Activated T-cell treated with anti-CD3 and anti-CD28 coated beads, Interleukin-2, amount 50 U/mL, for 24 hours (primary cell): ENCODE measurements at regions not wholly inside any gene's neighbourhood (a gene's known extent, or its start where the extent isn't known, plus 50 kb on each side); places are given as distances from the start of the nearest gene placed in this dataset.

Experiments
- DNase-seq: peaks from one replicate; pipeline ENCODE4 v3.0.0-alpha.2; 2020
- H3K27ac Mint-ChIP-seq: 2 replicates; pipeline ENCODE4 v1.8.0; 2020; ENCODE audit warnings: mild to moderate bottlenecking, mixed read lengths
- H3K27me3 Mint-ChIP-seq: 2 replicates; pipeline ENCODE4 v1.8.0; 2020; ENCODE audit warnings: mixed read lengths
- H3K36me3 Mint-ChIP-seq: 2 replicates; pipeline ENCODE4 v1.8.0; 2020; ENCODE audit warnings: low read depth, mixed read lengths
- H3K4me1 Mint-ChIP-seq: 2 replicates; pipeline ENCODE4 v1.8.0; 2020; ENCODE audit warnings: low read depth, mixed read lengths
- H3K4me3 Mint-ChIP-seq: 2 replicates; pipeline ENCODE4 v1.8.0; 2020; ENCODE audit warnings: mild to moderate bottlenecking, moderate library complexity, mixed read lengths
- H3K9me3 Mint-ChIP-seq: 2 replicates; pipeline ENCODE4 v1.8.0; 2020; ENCODE audit warnings: mixed read lengths

- H3K27ac Mint-ChIP-seq, result peak overlapping the region; percentile 54
- DNase-seq, result no peak
- no peaks in the 10 kb centered on the region for H3K36me3 Mint-ChIP-seq
- peaks cover 16% of the 10 kb centered on the region for H3K4me1 Mint-ChIP-seq
- H3K9me3 Mint-ChIP-seq, result peaks cover 10% of the 10 kb centered on the region
- no peaks in the 10 kb centered on the region for H3K27me3 Mint-ChIP-seq
- H3K4me3 Mint-ChIP-seq, result no peak overlapping the region
Measured at GRCh38 chr1:193806079-193807048, 620.0 kb upstream of the B3GALT2 start.

DNA sequence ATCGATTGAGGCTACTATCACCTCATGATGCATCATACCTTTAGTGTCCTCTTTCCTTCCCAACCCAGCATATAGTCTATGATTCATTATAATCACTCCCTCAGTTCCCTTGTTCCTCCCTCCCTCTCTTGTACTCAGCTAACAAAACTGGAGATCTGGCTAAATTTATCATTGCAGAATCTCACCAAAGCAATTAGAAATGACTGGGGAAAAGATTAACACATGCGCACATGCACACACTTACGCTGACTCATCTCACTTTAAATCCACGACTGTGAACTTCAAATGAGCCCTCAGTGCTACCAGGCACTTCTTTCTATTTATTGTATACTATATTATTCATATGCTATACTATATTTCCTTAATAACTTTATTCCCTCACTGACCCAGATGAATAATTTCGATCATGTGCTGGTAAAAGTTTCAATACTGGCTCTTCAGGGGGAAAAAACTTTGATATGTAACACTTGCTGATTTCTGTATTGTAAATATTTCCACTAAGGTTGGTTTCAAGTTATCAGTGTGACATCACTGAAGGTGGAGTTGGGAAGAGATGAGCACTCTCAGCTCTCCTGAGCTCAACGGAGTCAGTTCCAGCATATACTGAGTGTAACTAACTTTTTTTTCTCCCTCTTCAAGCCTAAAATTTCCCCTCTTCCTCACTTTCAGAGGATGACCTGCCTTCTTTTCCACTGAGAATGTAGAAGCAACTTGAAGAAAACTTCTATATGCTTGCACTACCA is 613.7 kb upstream of the B3GALT2 start:
- no peak overlapping the region for H3K4me3 Mint-ChIP-seq
- H3K9me3 Mint-ChIP-seq, result peaks cover 10% of the 10 kb centered on the region
- H3K27me3 Mint-ChIP-seq, result no peaks in the 10 kb centered on the region
- H3K4me1 Mint-ChIP-seq, result peaks cover 23% of the 10 kb centered on the region
- H3K27ac Mint-ChIP-seq, result peak overlapping the region; percentile 82
- no peak for DNase-seq
- H3K36me3 Mint-ChIP-seq, result no peaks in the 10 kb centered on the region

DNA sequence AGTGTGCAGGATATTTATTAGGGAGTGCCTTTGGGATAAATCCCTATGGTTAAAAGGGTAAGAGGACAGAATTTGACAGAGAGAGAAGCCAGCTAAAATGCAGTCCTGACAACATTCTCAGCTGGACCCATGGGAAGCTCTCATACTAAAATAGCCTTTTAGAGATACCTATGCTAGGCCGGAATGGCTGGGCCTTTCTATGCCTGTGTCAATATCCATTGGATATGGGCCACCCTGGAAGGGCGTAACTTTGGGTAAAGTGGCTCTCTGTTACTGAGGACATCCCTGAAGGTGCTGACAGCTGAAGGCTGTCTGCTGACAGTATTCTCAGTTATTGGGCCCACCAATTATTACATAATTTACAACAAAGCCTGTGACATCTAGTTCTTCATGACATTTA is 613.0 kb upstream of the B3GALT2 start:
- DNase-seq, result no peak
- no peaks in the 10 kb centered on the region for H3K36me3 Mint-ChIP-seq
- H3K27ac Mint-ChIP-seq, result no peak overlapping the region
- peaks cover 10% of the 10 kb centered on the region for H3K9me3 Mint-ChIP-seq
- H3K4me3 Mint-ChIP-seq, result no peak overlapping the region
- H3K4me1 Mint-ChIP-seq, result peaks cover 23% of the 10 kb centered on the region
- no peaks in the 10 kb centered on the region for H3K27me3 Mint-ChIP-seq

DNA sequence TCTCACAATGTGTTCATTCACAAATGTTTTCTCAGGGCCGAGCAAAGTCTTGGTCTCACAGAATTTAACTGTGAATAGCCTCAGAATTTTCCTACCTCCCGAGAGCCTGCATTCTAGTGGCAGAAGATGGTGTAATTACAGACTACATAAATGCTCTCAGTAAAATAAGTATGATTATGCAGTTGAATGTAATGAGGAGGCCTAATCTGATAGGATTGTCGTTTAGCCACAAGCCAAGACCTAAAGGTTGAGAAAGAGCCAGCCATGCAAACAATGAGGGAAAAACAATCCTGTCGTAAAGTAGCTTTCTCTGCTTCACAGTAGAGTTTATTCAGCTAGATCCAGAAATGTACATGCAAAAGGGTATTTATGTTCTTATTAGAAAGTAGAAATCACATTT is 607.8 kb upstream of the B3GALT2 start:
- H3K4me3 Mint-ChIP-seq, result no peak overlapping the region
- no peak overlapping the region for H3K27ac Mint-ChIP-seq
- H3K9me3 Mint-ChIP-seq, result no peaks in the 10 kb centered on the region
- H3K27me3 Mint-ChIP-seq, result no peaks in the 10 kb centered on the region
- no peak for DNase-seq
- H3K4me1 Mint-ChIP-seq, result peaks cover 3% of the 10 kb centered on the region
- no peaks in the 10 kb centered on the region for H3K36me3 Mint-ChIP-seq

DNA sequence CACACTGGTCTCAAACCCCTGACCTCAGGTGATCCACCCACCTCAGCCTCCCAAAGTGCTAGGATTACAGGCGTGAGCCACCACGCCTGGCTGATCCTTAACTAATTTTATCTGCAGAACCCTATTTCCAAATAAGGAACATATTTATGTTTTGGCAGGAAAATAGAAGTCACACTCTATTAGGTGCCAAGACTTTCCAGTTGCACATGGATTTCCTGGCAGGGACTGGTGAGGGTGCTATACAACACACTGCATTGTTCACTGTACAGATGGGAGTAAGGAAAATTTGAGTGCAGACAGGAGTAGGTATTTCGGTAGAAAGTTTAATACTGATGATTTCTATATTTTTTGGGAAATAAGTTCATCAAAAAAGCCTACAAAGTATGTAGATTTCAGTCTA is 605.3 kb upstream of the B3GALT2 start:
- Mint-ChIP-seq H3K4me1 (peaks cover 1% of the 10 kb centered on the region), H3K27me3 (no peaks in the 10 kb centered on the region), H3K27ac (no peak overlapping the region), H3K36me3 (no peaks in the 10 kb centered on the region), H3K9me3 (no peaks in the 10 kb centered on the region), H3K4me3 (no peak overlapping the region)
- DNase-seq, result no peak

DNA sequence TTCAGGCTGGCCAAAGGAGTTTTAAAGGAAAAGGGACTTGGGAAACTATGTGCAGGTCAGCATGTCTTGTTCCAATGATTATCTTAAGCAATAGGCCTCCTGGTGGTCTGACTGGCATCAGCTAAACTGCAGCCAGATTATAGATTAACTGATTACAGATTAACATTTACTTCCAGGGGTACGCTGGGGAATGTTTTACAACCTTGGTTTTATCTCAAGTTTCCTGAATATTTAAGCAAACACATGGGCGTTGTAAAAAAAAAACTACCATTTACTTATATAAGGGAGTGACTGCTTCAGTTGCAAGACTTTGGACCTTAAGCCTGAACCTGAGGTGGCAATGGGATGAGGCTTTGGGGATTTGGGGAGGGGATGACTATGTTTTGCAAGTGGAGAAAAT is 600.6 kb upstream of the B3GALT2 start:
- Mint-ChIP-seq H3K27me3 (no peaks in the 10 kb centered on the region), H3K4me3 (no peak overlapping the region), H3K27ac (no peak overlapping the region), H3K9me3 (no peaks in the 10 kb centered on the region), H3K4me1 (no peaks in the 10 kb centered on the region), H3K36me3 (no peaks in the 10 kb centered on the region)
- DNase-seq, result no peak

GRCh38 chr1:193785850-193786420 is 599.5 kb upstream of the B3GALT2 start:
- no peak for DNase-seq
- no peaks in the 10 kb centered on the region for H3K36me3 Mint-ChIP-seq
- no peak overlapping the region for H3K4me3 Mint-ChIP-seq
- H3K27me3 Mint-ChIP-seq, result no peaks in the 10 kb centered on the region
- no peaks in the 10 kb centered on the region for H3K9me3 Mint-ChIP-seq
- H3K27ac Mint-ChIP-seq, result no peak overlapping the region
- no peaks in the 10 kb centered on the region for H3K4me1 Mint-ChIP-seq

GRCh38 chr1:193774536-193775323 is 588.3 kb upstream of the B3GALT2 start:
- Mint-ChIP-seq H3K27ac (no peak overlapping the region), H3K36me3 (peaks cover 17% of the 10 kb centered on the region), H3K4me1 (peaks cover 8% of the 10 kb centered on the region), H3K9me3 (peaks cover 21% of the 10 kb centered on the region), H3K4me3 (no peak overlapping the region), H3K27me3 (no peaks in the 10 kb centered on the region)
- DNase-seq, result no peak

DNA sequence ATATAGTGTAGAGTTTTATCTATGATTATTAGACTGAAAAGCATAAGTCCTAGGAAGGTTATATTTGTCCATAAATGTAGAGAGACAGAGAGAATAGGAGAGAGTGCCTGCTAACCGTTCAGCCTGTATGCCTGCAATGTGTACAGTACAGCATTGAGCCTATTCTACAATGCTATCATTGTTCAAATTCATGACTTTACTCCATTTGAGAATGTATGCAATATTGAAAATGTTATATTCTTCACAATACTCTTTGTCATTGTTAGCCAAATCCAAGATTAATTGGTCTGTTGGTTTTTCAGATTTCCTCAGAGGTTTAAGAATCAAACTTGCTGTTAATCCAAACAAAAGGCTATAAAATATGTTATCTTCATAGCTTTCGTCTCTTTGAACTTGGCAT is 585.2 kb upstream of the B3GALT2 start:
- Mint-ChIP-seq H3K36me3 (peaks cover 17% of the 10 kb centered on the region), H3K27me3 (no peaks in the 10 kb centered on the region), H3K27ac (no peak overlapping the region), H3K9me3 (peaks cover 18% of the 10 kb centered on the region), H3K4me3 (no peak overlapping the region), H3K4me1 (peaks cover 8% of the 10 kb centered on the region)
- DNase-seq, result no peak

DNA sequence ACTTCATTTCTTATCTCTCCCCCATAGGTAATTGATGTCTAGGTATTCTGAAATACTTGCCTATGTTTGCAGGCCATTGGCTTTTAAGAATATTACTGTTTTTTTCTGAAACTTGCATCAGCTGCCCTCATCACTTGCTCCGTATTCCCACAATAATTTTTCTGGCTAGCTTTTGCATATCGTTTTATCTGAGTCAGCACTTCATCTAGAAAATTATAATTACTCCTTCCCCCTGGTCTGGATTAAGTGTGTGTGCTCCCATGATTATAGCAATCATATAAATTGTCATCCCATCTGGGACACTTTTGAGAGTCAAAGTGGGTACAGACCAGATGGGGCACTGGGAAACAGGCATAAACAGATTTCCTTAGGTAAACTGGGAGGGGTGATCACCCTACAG is 583.2 kb upstream of the B3GALT2 start:
- Mint-ChIP-seq H3K9me3 (peaks cover 5% of the 10 kb centered on the region), H3K36me3 (peaks cover 2% of the 10 kb centered on the region), H3K4me1 (peaks cover 8% of the 10 kb centered on the region), H3K27ac (no peak overlapping the region), H3K27me3 (no peaks in the 10 kb centered on the region), H3K4me3 (no peak overlapping the region)
- no peak for DNase-seq

DNA sequence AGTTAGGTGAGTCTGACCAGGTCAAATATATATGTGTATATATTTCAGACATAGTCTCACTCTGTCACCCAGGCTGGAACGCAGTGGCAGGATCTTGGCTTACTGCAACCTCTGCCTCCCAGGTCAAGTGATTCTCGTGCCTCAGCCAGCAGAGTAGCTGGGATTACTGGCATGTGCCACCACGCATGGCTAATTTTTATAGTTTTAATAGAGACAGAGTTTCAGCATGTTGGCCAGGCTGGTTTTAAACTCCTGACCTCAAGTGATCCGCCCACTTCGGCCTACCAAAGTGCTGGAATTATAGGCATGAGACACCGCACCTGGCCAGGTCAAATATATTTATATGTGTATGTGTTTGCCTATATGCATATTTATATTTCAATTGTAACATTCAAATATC is 581.5 kb upstream of the B3GALT2 start:
- H3K27ac Mint-ChIP-seq, result no peak overlapping the region
- no peaks in the 10 kb centered on the region for H3K27me3 Mint-ChIP-seq
- H3K4me3 Mint-ChIP-seq, result no peak overlapping the region
- DNase-seq, result no peak
- H3K36me3 Mint-ChIP-seq, result no peaks in the 10 kb centered on the region
- no peaks in the 10 kb centered on the region for H3K9me3 Mint-ChIP-seq
- no peaks in the 10 kb centered on the region for H3K4me1 Mint-ChIP-seq

DNA sequence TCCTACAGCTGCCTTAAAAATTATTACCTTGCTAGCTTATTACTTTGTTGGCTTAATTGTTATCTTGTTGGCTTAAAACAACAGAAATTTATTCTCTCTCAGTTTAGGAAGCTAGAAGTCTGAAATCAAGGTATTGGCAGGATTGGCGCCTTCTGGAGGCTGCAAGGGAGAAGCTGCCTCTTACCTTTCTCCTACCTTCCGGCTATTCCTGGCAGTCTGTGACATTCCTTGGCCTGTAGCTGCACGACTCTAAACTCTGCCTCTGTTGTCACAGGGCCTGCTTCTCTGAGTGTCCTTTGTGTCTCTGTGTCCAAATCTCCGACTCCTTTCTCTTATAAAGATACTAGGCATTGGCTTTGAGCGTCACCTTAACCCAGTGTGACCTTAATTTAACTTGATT is 579.9 kb upstream of the B3GALT2 start:
- H3K27ac Mint-ChIP-seq, result no peak overlapping the region

GRCh38 chr1:193763266-193763665 is 576.9 kb upstream of the B3GALT2 start:
- Mint-ChIP-seq H3K9me3 (no peaks in the 10 kb centered on the region), H3K4me1 (no peaks in the 10 kb centered on the region), H3K27ac (no peak overlapping the region), H3K4me3 (no peak overlapping the region), H3K27me3 (no peaks in the 10 kb centered on the region), H3K36me3 (no peaks in the 10 kb centered on the region)
- DNase-seq, result no peak

More for the DNA sequence above, 579.9 kb upstream of the B3GALT2 start:
- H3K4me1 Mint-ChIP-seq, result no peaks in the 10 kb centered on the region
- H3K27me3 Mint-ChIP-seq, result no peaks in the 10 kb centered on the region
- H3K36me3 Mint-ChIP-seq, result no peaks in the 10 kb centered on the region
- no peak overlapping the region for H3K4me3 Mint-ChIP-seq
- no peak for DNase-seq
- H3K9me3 Mint-ChIP-seq, result no peaks in the 10 kb centered on the region

DNA sequence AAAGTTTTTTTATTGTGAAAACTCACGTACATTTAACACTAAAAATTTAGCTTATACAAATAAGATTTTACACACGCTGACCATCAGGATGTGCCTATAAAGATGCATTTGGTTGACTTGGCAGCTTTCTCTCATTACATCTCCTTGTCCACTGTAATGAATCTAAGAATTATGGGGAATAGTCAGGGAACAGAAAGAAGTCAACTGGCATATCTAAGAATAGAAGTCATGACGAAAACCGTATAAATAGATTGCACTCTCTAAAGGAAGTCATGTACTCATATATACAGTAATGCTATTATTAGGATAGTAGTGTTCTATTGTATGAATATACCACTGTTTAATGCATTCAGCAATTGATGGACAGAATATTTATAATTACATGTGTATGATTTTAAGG is 575.8 kb upstream of the B3GALT2 start:
- Mint-ChIP-seq H3K27me3 (no peaks in the 10 kb centered on the region), H3K4me1 (no peaks in the 10 kb centered on the region), H3K27ac (no peak overlapping the region), H3K36me3 (no peaks in the 10 kb centered on the region), H3K9me3 (no peaks in the 10 kb centered on the region), H3K4me3 (no peak overlapping the region)
- DNase-seq, result no peak
